ENCODE measurements at regions not wholly inside any gene's neighbourhood (a gene's known extent, or its start where the extent isn't known, plus 50 kb on each side); places are given as distances from the start of the nearest gene placed in this dataset.

GRCh38 chr6:156154896-156155295, 622.3 kb upstream of the ARID1B start:
- TF ChIP-seq CTCF (IDR thresholded peaks at IDR 0.05): no peak
- TF ChIP-seq POLR2A (IDR thresholded peaks at IDR 0.05): no peak
